Endothelial cell of umbilical vein (primary cell): ENCODE measurements at regions not wholly inside any gene's neighbourhood (a gene's known extent, or its start where the extent isn't known, plus 50 kb on each side); places are given as distances from the start of the nearest gene placed in this dataset.

ENCODE experiments used
- CTCF ChIP-seq, 2 donors: IDR thresholded peaks; 1 replicate in 1 of 2; 2 replicates in 1 of 2; pipeline ENCODE4 v1.5.1; 2011; ENCODE audit warnings: low read length in 2 of 2, mild to moderate bottlenecking in 2 of 2, moderate library complexity in 2 of 2, control low read depth in 1 of 2, inconsistent platforms in 1 of 2, low read depth in 1 of 2; ENCODE audit not compliant: insufficient read depth in 1 of 2; ENCODE audit errors: extremely low read depth in 1 of 2
- EZH2 ChIP-seq: IDR thresholded peaks from 2 replicates; pipeline ENCODE4 v1.6.1; 2012; ENCODE audit warnings: borderline replicate concordance, low read depth, mild to moderate bottlenecking, moderate library complexity, low read length, inconsistent platforms; ENCODE audit not compliant: severe bottlenecking
- FOS ChIP-seq: IDR thresholded peaks from 2 replicates; pipeline ENCODE4 v1.6.1; 2011; ENCODE audit warnings: mild to moderate bottlenecking, low read length, moderate library complexity, borderline replicate concordance; ENCODE audit not compliant: insufficient read depth
- GATA2 ChIP-seq: IDR thresholded peaks from 2 replicates; pipeline ENCODE4 v1.7.0; 2011; ENCODE audit warnings: low read depth, mild to moderate bottlenecking, moderate library complexity, mixed read lengths, low read length; ENCODE audit not compliant: insufficient read length, insufficient read depth
- JUN ChIP-seq: IDR thresholded peaks from 2 replicates; pipeline ENCODE4 v1.6.1; 2011; ENCODE audit warnings: borderline replicate concordance, low read depth; ENCODE audit not compliant: insufficient read length, insufficient read depth
- MAX ChIP-seq: IDR thresholded peaks from 2 replicates; pipeline ENCODE4 v1.6.1; 2011; ENCODE audit not compliant: insufficient read depth, insufficient read length
- POLR2A ChIP-seq: IDR thresholded peaks from 2 replicates; pipeline ENCODE4 v1.6.1; 2012; ENCODE audit warnings: low read depth, mild to moderate bottlenecking, control low read depth, low read length
- POLR2AphosphoS5 ChIP-seq: IDR thresholded peaks from 2 replicates; pipeline ENCODE4 v1.6.1; 2012; ENCODE audit warnings: low read depth, mild to moderate bottlenecking, control low read depth, low read length, moderate library complexity; ENCODE audit not compliant: insufficient read depth

- TF ChIP-seq EZH2, result no peak
- TF ChIP-seq CTCF (IDR thresholded peaks at IDR 0.05; ENCODE audit: extremely low read depth in 1 of 2, insufficient read depth in 1 of 2, low read depth in 1 of 2, low read length in 2 of 2), result no peak
- TF ChIP-seq FOS, result no peak
- TF ChIP-seq POLR2AphosphoS5, result no peak
- no peak for TF ChIP-seq POLR2A
- no peak for TF ChIP-seq JUN
- no peak for TF ChIP-seq MAX
- TF ChIP-seq GATA2, result no peak
Observed at GRCh38 chr1:30229557-30229956, 493.8 kb downstream of the MATN1 start.
